ENCODE measurements at regions not wholly inside any gene's neighbourhood (a gene's known extent, or its start where the extent isn't known, plus 50 kb on each side); places are given as distances from the start of the nearest gene placed in this dataset.

GRCh38 chr15:69940441-69941300 is 157.0 kb downstream of the TLE3 start:
- no peaks in the 10 kb centered on the region for H3K27me3 ChIP-seq (ENCODE audit: insufficient read depth, low read depth)
- no peak for TF ChIP-seq EZH2 (IDR thresholded peaks at IDR 0.05; ENCODE audit: low read depth)
- TF ChIP-seq, protein P1, sequence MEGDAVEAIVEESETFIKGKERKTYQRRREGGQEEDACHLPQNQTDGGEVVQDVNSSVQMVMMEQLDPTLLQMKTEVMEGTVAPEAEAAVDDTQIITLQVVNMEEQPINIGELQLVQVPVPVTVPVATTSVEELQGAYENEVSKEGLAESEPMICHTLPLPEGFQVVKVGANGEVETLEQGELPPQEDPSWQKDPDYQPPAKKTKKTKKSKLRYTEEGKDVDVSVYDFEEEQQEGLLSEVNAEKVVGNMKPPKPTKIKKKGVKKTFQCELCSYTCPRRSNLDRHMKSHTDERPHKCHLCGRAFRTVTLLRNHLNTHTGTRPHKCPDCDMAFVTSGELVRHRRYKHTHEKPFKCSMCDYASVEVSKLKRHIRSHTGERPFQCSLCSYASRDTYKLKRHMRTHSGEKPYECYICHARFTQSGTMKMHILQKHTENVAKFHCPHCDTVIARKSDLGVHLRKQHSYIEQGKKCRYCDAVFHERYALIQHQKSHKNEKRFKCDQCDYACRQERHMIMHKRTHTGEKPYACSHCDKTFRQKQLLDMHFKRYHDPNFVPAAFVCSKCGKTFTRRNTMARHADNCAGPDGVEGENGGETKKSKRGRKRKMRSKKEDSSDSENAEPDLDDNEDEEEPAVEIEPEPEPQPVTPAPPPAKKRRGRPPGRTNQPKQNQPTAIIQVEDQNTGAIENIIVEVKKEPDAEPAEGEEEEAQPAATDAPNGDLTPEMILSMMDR (conservative IDR thresholded peaks at IDR 0.05) = no peak
- no peak overlapping the region for H3K4me2 ChIP-seq
- no peaks in the 10 kb centered on the region for H3K79me2 ChIP-seq (ENCODE audit: low read depth)
- ChIA-PET CTCF (no interaction called here), POLR2A (ENCODE audit: unreplicated experiment) (no interaction called here)
- no peak overlapping the region for H2AFZ ChIP-seq
- no peaks in the 10 kb centered on the region for H4K20me1 ChIP-seq (ENCODE audit: insufficient read depth)
- H3K9me2 ChIP-seq (ENCODE audit: insufficient read depth) = no peaks in the 10 kb centered on the region
- no peak overlapping the region for H3K27ac ChIP-seq
- intact Hi-C loops (cut with micrococcal nuclease; ENCODE audit: unreplicated experiment) = no loop called here
- H3K9me3 ChIP-seq (ENCODE audit: insufficient read depth, low read depth) = no peaks in the 10 kb centered on the region
- no peaks in the 10 kb centered on the region for H3K36me3 ChIP-seq (ENCODE audit: low read depth)
- no peak overlapping the region for H3K4me3 ChIP-seq
- no TSS peak for BruUV-seq (replicated peaks)
- no peaks in the 10 kb centered on the region for H3K4me1 ChIP-seq (replicated peaks; ENCODE audit: insufficient read depth)
- DNase-seq = no peak
- no peaks in the 10 kb centered on the region for H3F3A ChIP-seq (ENCODE audit: insufficient read depth, low read depth)

DNA sequence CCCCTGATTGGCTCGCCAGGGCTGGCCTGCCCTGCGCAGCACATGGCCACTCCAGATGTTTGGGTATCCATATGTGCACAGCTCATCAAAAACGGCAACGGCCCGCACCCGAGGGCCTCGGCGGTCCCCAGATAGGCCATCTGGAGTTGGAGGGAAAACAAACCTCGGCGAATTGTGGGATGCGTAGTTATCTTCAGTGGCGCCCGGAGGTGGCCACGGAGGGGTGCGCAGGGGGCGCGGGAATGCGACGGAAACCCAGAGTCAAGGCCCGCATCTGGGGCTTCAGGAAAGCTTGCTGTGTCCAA is 156.5 kb downstream of the TLE3 start:
- Histone ChIP-seq H3K27ac (no peak overlapping the region), H3K9me3 (ENCODE audit: insufficient read depth, low read depth) (no peaks in the 10 kb centered on the region), H3K4me1 (replicated peaks; ENCODE audit: insufficient read depth) (no peaks in the 10 kb centered on the region), H3K79me2 (ENCODE audit: low read depth) (no peaks in the 10 kb centered on the region), H3K27me3 (ENCODE audit: insufficient read depth, low read depth) (0 out of 2 replicates have a peak, but pooled peaks cover under 1% of the 10 kb centered on the region), H3K4me2 (no peak overlapping the region), H4K20me1 (ENCODE audit: insufficient read depth) (no peaks in the 10 kb centered on the region), H3F3A (ENCODE audit: insufficient read depth, low read depth) (no peaks in the 10 kb centered on the region), H3K36me3 (ENCODE audit: low read depth) (no peaks in the 10 kb centered on the region), H3K4me3 (no peak overlapping the region), H2AFZ (no peak overlapping the region), H3K9me2 (ENCODE audit: insufficient read depth) (no peaks in the 10 kb centered on the region)
- no TSS peak for BruUV-seq (replicated peaks)
- no peak for DNase-seq
- intact Hi-C loops (cut with micrococcal nuclease; ENCODE audit: unreplicated experiment) = no loop called here
- CTCF ChIA-PET = no interaction called here
- POLR2A ChIA-PET (ENCODE audit: unreplicated experiment) = no interaction called here
- TF ChIP-seq EZH2 (IDR thresholded peaks at IDR 0.05; ENCODE audit: low read depth) = no peak
- TF ChIP-seq, protein P1 (conservative IDR thresholded peaks at IDR 0.05) = no peak

GRCh38 chr15:69941706-69942495 is 155.8 kb downstream of the TLE3 start:
- ChIA-PET CTCF (no interaction called here), POLR2A (ENCODE audit: unreplicated experiment) (no interaction called here)
- DNase-seq = no peak
- no TSS peak for BruUV-seq (replicated peaks)
- Histone ChIP-seq H3K27ac (no peak overlapping the region), H3K36me3 (ENCODE audit: low read depth) (no peaks in the 10 kb centered on the region), H3K27me3 (ENCODE audit: insufficient read depth, low read depth) (0 out of 2 replicates have a peak, but pooled peaks cover 3% of the 10 kb centered on the region), H4K20me1 (ENCODE audit: insufficient read depth) (no peaks in the 10 kb centered on the region), H3K4me1 (replicated peaks; ENCODE audit: insufficient read depth) (no peaks in the 10 kb centered on the region), H3F3A (ENCODE audit: insufficient read depth, low read depth) (no peaks in the 10 kb centered on the region), H3K9me2 (ENCODE audit: insufficient read depth) (no peaks in the 10 kb centered on the region), H3K9me3 (ENCODE audit: insufficient read depth, low read depth) (no peaks in the 10 kb centered on the region), H3K4me3 (no peak overlapping the region), H3K79me2 (ENCODE audit: low read depth) (no peaks in the 10 kb centered on the region), H2AFZ (no peak overlapping the region), H3K4me2 (no peak overlapping the region)
- TF ChIP-seq EZH2 (IDR thresholded peaks at IDR 0.05; ENCODE audit: low read depth) = no peak
- TF ChIP-seq, protein P1 (conservative IDR thresholded peaks at IDR 0.05) = no peak
- intact Hi-C loops (cut with micrococcal nuclease; ENCODE audit: unreplicated experiment) = no loop called here

Measured in PC-9 (cell line).